Endothelial cell of umbilical vein (primary cell): ENCODE measurements at regions not wholly inside any gene's neighbourhood (a gene's known extent, or its start where the extent isn't known, plus 50 kb on each side); places are given as distances from the start of the nearest gene placed in this dataset.

Experiments
- BruUV-seq: library from RNA; stranded (reverse); fragments of 400-500 nt; replicated peaks from 2 replicates; lab custom pipeline; 2021; lab: Mats Ljungman, UMichigan
- CTCF ChIA-PET: fragments of 300-600, 350-600 bp; sonication (Branson Sonifier 250); formaldehyde crosslinking; loops from one replicate; lab custom pipeline; 2021; ENCODE audit warnings: antibody characterized with exemption, inconsistent platforms; lab: Charles Lee
- POLR2A ChIA-PET: fragments of 300-600, 350-600 bp; sonication (Branson Sonifier 250); formaldehyde crosslinking; loops from one replicate; lab custom pipeline; 2021; ENCODE audit warnings: antibody characterized with exemption, inconsistent platforms; lab: Charles Lee
- DNase-seq: peaks from one replicate; pipeline ENCODE4 v3.0.0-alpha.2; 2011; ENCODE audit warnings: low read depth, low spot score
- FAIRE-seq: peaks from 2 replicates; lab custom pipeline; 2011; peaks lifted over from hg19 to GRCh38; lab: Jason Lieb, UNC
- H2AFZ ChIP-seq: 2 replicates; pipeline ENCODE4 v1.6.0; 2012; ENCODE audit warnings: low read depth, low read length, control low read depth, inconsistent platforms
- H3K27ac ChIP-seq: 2 replicates; pipeline ENCODE4 v1.5.1; 2011; ENCODE audit warnings: low read depth, mild to moderate bottlenecking, control low read depth, low read length, moderate library complexity; ENCODE audit not compliant: insufficient read depth
- H3K27me3 ChIP-seq, 2 experiments: 2 replicates each; pipeline versions ENCODE4 v1.6.0 to v1.6.1; 2011; ENCODE audit warnings: low read length in 2 of 2, mixed read lengths in 1 of 2; ENCODE audit not compliant: control insufficient read depth in 2 of 2, insufficient read depth in 2 of 2
- H3K36me3 ChIP-seq, 2 experiments: 2 replicates in 1 of 2; 3 replicates in 1 of 2; pipeline ENCODE4 v1.5.1; 2011; ENCODE audit warnings: low read length in 2 of 2, mild to moderate bottlenecking in 1 of 2, moderate library complexity in 1 of 2; ENCODE audit not compliant: control insufficient read depth in 2 of 2, insufficient read depth in 2 of 2; ENCODE audit errors: extremely low read depth in 1 of 2
- H3K4me1 ChIP-seq: 3 replicates; pipeline ENCODE4 v1.5.1; 2011; ENCODE audit warnings: mild to moderate bottlenecking, low read length; ENCODE audit not compliant: control insufficient read depth, insufficient read depth; ENCODE audit errors: extremely low read depth
- H3K4me2 ChIP-seq: 2 replicates; pipeline ENCODE4 v1.6.1; 2011; ENCODE audit warnings: low read length, control low read depth, mixed read lengths; ENCODE audit not compliant: insufficient read depth
- H3K4me3 ChIP-seq, 3 experiments: fragments of 200-600 bp in 1 of 3; sonication (generic), shearing (Covaris generic) in 1 of 3; replicated peaks in 1 of 3; 2 replicates each; pipeline ENCODE4 v1.5.1; 2011 to 2016; ENCODE audit warnings: control low read depth in 3 of 3, low read length in 3 of 3, mild to moderate bottlenecking in 2 of 3, inconsistent platforms in 1 of 3, low read depth in 1 of 3, moderate library complexity in 1 of 3; ENCODE audit not compliant: insufficient read depth in 1 of 3
- H3K79me2 ChIP-seq: 2 replicates; pipeline ENCODE4 v1.6.0; 2012; ENCODE audit warnings: low read length, inconsistent platforms; ENCODE audit not compliant: control insufficient read depth, insufficient read depth
- H3K9ac ChIP-seq: replicated peaks from 2 replicates; pipeline ENCODE3; 2011; ENCODE audit warnings: low read length, control low read depth; ENCODE audit not compliant: insufficient read depth; ENCODE audit errors: extremely low read depth
- H3K9me1 ChIP-seq: replicated peaks from 3 replicates; pipeline ENCODE4 v1.6.0; 2011; ENCODE audit warnings: mild to moderate bottlenecking, low read length; ENCODE audit not compliant: control insufficient read depth, insufficient read depth; ENCODE audit errors: extremely low read depth
- H3K9me3 ChIP-seq: replicated peaks from 2 replicates; pipeline ENCODE4 v1.5.1; 2012; ENCODE audit warnings: low read length, inconsistent platforms; ENCODE audit not compliant: control insufficient read depth, insufficient read depth
- H4K20me1 ChIP-seq: replicated peaks from 2 replicates; pipeline ENCODE3; 2011; ENCODE audit warnings: mild to moderate bottlenecking, low read length; ENCODE audit not compliant: control insufficient read depth, insufficient read depth; ENCODE audit errors: extremely low read depth
- EZH2 ChIP-seq: IDR thresholded peaks from 2 replicates; pipeline ENCODE4 v1.6.1; 2012; ENCODE audit warnings: borderline replicate concordance, low read depth, mild to moderate bottlenecking, moderate library complexity, low read length, inconsistent platforms; ENCODE audit not compliant: severe bottlenecking
- FOS ChIP-seq: IDR thresholded peaks from 2 replicates; pipeline ENCODE4 v1.6.1; 2011; ENCODE audit warnings: mild to moderate bottlenecking, low read length, moderate library complexity, borderline replicate concordance; ENCODE audit not compliant: insufficient read depth
- GATA2 ChIP-seq: IDR thresholded peaks from 2 replicates; pipeline ENCODE4 v1.7.0; 2011; ENCODE audit warnings: low read depth, mild to moderate bottlenecking, moderate library complexity, mixed read lengths, low read length; ENCODE audit not compliant: insufficient read length, insufficient read depth
- JUN ChIP-seq: IDR thresholded peaks from 2 replicates; pipeline ENCODE4 v1.6.1; 2011; ENCODE audit warnings: borderline replicate concordance, low read depth; ENCODE audit not compliant: insufficient read length, insufficient read depth
- MYC ChIP-seq: IDR thresholded peaks from one replicate; pipeline ENCODE4 v1.6.1; 2011; ENCODE audit warnings: mild to moderate bottlenecking, low read depth, low read length
- POLR2A ChIP-seq: IDR thresholded peaks from 2 replicates; pipeline ENCODE4 v1.6.1; 2012; ENCODE audit warnings: low read depth, mild to moderate bottlenecking, control low read depth, low read length
- POLR2AphosphoS5 ChIP-seq: IDR thresholded peaks from 2 replicates; pipeline ENCODE4 v1.6.1; 2012; ENCODE audit warnings: low read depth, mild to moderate bottlenecking, control low read depth, low read length, moderate library complexity; ENCODE audit not compliant: insufficient read depth
- dilution Hi-C: fragments of 300-500 bp; cut with MboI; formaldehyde crosslinking; loops from one replicate; pipeline ENCODE4 v1.15.0; 2019; ENCODE audit warnings: low sequenced_read_pairs; ENCODE audit not compliant: extremely low pct_ligation_motif_present
- intact Hi-C: fragments of 100-400 bp; cut with micrococcal nuclease; formaldehyde crosslinking; loops from one replicate; pipeline ENCODE4 v1.10.0; 2022
- TF ChIP-seq, protein P1 (sequence below): IDR thresholded peaks from 2 replicates; pipeline ENCODE4 v1.6.1; 2011; ENCODE audit not compliant: insufficient read depth, insufficient read length
- TF ChIP-seq, protein P2 (sequence below), 2 donors: IDR thresholded peaks; 1 replicate in 1 of 2; 2 replicates in 1 of 2; pipeline ENCODE4 v1.5.1; 2011; ENCODE audit warnings: low read length in 2 of 2, mild to moderate bottlenecking in 2 of 2, moderate library complexity in 2 of 2, control low read depth in 1 of 2, inconsistent platforms in 1 of 2, low read depth in 1 of 2; ENCODE audit not compliant: insufficient read depth in 1 of 2; ENCODE audit errors: extremely low read depth in 1 of 2

DNA sequence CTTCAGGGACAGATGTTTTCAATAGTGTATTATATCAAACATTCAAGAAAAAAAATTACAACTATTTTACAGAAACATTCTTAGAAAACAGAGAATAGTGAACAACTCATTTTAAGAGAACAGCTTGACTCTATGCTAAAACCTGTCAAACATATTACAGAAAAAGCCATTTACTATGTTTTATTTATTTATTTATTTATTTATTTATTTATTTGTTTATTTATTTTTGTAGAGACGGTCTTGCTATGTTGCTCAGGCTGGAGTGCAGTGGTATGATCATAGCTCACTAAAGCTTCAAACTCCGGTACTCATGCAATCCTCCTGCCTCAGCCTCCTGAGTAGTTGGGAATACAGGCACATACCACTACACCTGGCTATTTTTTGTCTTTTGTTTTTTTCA, 317.9 kb upstream of the HTR1E start:
- ChIA-PET POLR2A (no interaction called here), CTCF (no interaction called here)
- no peaks in the 10 kb centered on the region for H3K4me1 ChIP-seq
- H4K20me1 ChIP-seq, result no peaks in the 10 kb centered on the region
- dilution Hi-C loops, result no loop called here
- FAIRE-seq (no peak), DNase-seq (no peak)
- intact Hi-C loops, result no loop called here
- BruUV-seq, result no TSS peak
- no peak overlapping the region for H2AFZ ChIP-seq
- H3K79me2 ChIP-seq, result no peaks in the 10 kb centered on the region
- peaks cover 2% of the 10 kb centered on the region for H3K9me3 ChIP-seq
- no peak for TF ChIP-seq FOS
- TF ChIP-seq POLR2A, result no peak
- TF ChIP-seq POLR2AphosphoS5, result no peak
- TF ChIP-seq, protein P1, sequence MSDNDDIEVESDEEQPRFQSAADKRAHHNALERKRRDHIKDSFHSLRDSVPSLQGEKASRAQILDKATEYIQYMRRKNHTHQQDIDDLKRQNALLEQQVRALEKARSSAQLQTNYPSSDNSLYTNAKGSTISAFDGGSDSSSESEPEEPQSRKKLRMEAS, result no peak
- TF ChIP-seq JUN, result no peak
- TF ChIP-seq EZH2, result no peak
- TF ChIP-seq, protein P2, sequence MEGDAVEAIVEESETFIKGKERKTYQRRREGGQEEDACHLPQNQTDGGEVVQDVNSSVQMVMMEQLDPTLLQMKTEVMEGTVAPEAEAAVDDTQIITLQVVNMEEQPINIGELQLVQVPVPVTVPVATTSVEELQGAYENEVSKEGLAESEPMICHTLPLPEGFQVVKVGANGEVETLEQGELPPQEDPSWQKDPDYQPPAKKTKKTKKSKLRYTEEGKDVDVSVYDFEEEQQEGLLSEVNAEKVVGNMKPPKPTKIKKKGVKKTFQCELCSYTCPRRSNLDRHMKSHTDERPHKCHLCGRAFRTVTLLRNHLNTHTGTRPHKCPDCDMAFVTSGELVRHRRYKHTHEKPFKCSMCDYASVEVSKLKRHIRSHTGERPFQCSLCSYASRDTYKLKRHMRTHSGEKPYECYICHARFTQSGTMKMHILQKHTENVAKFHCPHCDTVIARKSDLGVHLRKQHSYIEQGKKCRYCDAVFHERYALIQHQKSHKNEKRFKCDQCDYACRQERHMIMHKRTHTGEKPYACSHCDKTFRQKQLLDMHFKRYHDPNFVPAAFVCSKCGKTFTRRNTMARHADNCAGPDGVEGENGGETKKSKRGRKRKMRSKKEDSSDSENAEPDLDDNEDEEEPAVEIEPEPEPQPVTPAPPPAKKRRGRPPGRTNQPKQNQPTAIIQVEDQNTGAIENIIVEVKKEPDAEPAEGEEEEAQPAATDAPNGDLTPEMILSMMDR (IDR thresholded peaks at IDR 0.05; ENCODE audit: extremely low read depth in 1 of 2, insufficient read depth in 1 of 2, low read depth in 1 of 2, low read length in 2 of 2), result no peak
- TF ChIP-seq MYC, result no peak
- TF ChIP-seq GATA2, result no peak
- H3K36me3 ChIP-seq, result no peaks in the 10 kb centered on the region
- no peak overlapping the region for H3K4me3 ChIP-seq
- no peaks in the 10 kb centered on the region for H3K9me1 ChIP-seq
- no peak overlapping the region for H3K27ac ChIP-seq
- H3K4me2 ChIP-seq, result no peak overlapping the region
- H3K9ac ChIP-seq, result no peak overlapping the region
- no peaks in the 10 kb centered on the region for H3K27me3 ChIP-seq
